ENCODE measurements at regions not wholly inside any gene's neighbourhood (a gene's known extent, or its start where the extent isn't known, plus 50 kb on each side); places are given as distances from the start of the nearest gene placed in this dataset.

DNA sequence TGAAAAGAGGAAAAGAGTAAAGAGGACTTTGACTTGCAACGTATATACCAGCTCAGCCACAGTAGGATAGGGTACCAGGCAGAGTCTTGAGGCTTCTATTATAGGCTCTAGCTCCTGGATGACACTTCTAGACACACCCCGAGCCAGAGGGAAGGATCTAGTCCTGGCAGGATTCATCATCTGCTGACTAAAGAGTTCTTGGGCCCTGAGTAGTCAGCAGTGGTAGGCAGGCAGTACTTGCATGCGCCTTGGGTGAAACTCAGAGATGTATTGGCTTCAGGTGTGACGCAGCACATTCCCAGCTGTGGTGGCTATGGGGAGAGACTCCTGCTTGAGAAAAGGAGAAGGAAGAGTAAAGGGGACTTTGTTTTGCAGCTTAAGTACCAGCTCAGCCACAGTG is 162.3 kb upstream of the APP start:
- TF ChIP-seq GATA2 (IDR thresholded peaks at IDR 0.05; ENCODE audit: low read depth, low read length) (no peak), GATA3 (IDR thresholded peaks at IDR 0.05; ENCODE audit: low read depth, low read length) (no peak)
